ENCODE measurements at regions not wholly inside any gene's neighbourhood (a gene's known extent, or its start where the extent isn't known, plus 50 kb on each side); places are given as distances from the start of the nearest gene placed in this dataset.

DNA sequence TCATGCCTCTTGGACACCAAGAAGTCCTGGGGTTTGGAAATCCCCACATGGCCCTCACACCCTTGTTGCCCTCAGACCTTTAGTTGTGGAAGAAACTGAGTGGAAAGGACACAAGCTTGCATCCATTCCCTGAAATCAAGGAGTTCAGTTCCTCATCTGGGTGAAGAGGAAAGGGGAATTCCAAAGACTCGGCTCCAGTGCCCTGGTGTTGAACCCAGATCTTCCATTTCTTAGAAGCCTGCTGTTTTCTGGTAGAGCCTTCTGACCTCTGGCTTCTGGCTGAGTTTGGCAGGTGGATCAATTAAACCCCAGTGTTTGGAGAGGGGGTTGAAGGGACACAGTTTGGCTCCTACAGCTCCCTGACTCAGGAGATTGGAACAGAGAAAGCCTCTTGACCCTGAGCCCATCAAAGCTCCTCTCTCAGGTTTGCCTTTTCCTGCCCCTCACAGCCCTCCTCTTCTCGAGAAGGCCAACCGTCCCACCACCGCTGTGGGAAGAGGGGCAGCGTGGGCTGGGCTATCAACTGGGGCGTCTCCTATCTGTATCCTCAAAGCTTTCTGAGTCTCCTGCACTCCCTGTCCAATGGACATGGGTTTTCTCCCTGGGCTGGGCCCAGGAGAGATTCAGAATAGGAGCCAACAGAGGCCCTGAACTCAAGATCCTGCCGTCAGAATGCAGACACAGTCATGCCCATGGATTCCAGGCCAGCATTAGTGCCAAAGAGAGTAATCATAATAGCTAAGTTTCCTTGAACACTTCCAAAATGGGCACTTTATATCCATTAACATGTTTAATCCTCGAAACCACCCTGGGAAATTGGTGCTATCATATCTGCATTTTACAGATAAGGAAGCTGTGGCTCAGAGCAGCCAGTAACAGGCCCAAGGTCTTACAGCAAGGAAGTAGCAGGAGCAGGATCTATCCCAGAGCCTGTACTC lies 146.2 kb downstream of the VEGFA start:
- H3K36me3 ChIP-seq (replicated peaks; ENCODE audit: control insufficient read depth, insufficient read depth, low read length): no peaks in the 10 kb centered on the region
- no peaks in the 10 kb centered on the region for H3K27me3 ChIP-seq (ENCODE audit: control insufficient read depth, insufficient read depth, low read length)
- H3K4me3 ChIP-seq (ENCODE audit: insufficient read depth, low read depth, low read length): no peak overlapping the region
- DNase-seq: no peak

DNA sequence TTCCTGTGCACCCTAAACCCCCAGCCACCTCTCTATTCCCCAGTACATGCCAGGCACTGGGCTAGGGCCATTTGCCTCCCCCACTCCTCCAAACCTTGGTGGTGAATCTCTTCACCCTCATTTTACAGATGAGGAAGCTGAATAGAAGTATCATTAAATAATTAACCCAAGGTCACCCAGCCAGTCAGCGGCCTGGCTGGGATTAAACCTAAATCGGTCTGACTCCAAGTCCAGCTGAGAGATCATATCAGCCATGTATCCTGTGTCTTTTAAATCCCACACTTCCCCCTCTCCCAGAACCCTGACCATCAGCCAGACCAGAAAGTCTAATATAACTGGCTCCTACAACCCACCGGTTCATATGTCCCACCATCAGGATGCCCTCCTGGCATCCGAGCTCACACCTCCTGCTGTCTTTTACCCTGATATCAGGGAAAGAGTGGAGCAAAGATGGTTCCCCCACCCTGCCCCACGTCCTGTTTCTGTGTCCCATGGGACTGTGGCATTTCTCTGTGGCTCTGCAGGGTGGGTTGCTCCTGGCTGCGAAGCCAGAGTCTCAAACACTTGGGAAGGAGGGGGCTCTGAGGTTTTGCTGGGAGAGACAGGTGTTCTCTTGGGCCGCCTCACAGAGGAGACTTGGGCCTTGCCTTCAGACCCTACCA lies 145.3 kb downstream of the VEGFA start:
- DNase-seq: no peak
- Histone ChIP-seq H3K36me3 (replicated peaks; ENCODE audit: control insufficient read depth, insufficient read depth, low read length) (no peaks in the 10 kb centered on the region), H3K4me3 (ENCODE audit: insufficient read depth, low read depth, low read length) (no peak overlapping the region), H3K27me3 (ENCODE audit: control insufficient read depth, insufficient read depth, low read length) (no peaks in the 10 kb centered on the region)

DNA sequence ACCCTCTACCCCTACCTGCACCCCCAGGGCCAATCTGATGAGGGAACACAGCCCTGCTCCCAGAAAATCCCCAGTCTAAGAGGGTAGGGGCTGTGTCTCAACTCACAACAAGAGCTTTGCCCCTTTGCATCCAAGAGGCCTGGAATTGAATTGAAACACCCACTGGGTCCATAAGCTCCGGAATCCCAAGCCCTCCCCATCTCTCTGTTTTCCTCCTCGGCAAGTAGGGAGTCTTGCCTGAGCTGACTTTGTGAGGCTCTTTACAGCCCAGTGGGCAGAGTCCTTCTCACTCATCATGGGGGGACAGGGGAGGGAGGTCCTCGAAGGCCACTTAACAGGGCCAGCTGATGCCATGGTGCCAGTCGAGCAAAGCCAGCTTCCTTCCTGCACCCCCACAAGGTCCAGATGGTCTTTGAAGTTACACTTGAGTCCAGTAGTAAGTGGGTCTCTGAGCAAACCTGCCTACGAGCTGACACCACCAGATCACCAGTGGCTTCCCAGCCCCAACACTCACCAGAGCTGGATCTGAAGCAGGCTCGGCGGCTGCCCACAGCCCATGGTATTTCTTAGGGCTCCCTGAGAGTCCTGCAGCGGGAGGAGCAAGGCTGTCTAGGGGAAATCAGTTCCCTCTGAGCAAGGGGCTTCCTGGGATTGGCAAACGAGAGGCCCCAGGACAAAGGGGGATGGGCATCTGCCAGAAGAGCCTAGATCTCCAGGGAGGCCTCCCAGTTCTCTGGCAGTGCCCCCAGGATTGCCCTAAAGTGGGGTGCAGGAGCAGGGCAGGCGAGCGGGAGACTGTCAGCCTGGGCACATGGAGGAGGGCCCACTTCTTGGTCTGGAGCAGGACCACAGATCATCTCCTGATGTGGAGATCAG lies 144.5 kb downstream of the VEGFA start:
- Histone ChIP-seq H3K4me3 (ENCODE audit: insufficient read depth, low read depth, low read length) (no peak overlapping the region), H3K27me3 (ENCODE audit: control insufficient read depth, insufficient read depth, low read length) (no peaks in the 10 kb centered on the region), H3K36me3 (replicated peaks; ENCODE audit: control insufficient read depth, insufficient read depth, low read length) (no peaks in the 10 kb centered on the region)
- DNase-seq: peak; percentile 30

DNA sequence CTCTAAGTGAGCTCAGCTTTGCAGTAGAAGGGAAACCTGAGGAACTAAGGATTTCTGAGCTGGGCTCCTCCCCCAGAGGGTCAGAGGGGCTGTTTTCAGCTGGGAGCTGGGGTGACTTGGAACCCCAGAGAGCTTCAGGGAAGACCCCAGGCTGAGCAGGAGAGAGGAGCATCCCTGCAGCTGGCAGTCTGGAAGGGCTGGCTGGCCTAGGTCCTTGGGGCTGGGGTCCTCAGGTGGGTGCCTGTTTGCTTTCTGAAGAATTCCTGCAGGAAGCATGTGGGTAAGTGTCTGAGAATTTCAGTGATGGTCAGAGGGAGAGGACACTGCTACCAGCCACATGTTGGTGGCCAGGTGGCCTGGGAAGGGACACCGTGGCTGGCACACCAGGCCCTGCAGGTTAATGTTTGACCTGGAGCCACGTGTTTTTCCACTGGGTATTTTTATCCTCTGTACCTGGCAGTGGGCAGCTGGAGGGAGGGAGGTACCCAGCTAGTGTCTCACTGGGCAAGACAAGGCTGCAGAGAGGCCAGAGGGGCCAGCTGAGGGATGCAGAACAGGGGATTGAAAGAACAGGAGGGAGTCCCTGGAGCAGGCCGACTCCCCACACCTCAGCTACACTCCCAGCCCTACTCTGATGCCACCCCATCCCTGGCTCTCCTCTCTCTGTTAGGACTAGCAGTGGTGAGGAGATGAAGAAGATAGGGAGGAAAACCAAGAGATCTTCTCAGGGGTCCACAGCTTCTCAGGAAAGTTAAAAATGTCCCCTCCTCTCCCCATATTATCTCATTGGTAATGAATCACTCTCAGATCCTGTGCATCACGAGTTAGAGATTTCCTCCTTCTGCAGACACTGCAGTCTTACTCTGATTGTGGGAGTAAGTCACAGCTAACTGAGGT lies 143.6 kb downstream of the VEGFA start:
- DNase-seq: no peak
- Histone ChIP-seq H3K4me3 (ENCODE audit: insufficient read depth, low read depth, low read length) (no peak overlapping the region), H3K36me3 (replicated peaks; ENCODE audit: control insufficient read depth, insufficient read depth, low read length) (no peaks in the 10 kb centered on the region), H3K27me3 (ENCODE audit: control insufficient read depth, insufficient read depth, low read length) (no peaks in the 10 kb centered on the region)

DNA sequence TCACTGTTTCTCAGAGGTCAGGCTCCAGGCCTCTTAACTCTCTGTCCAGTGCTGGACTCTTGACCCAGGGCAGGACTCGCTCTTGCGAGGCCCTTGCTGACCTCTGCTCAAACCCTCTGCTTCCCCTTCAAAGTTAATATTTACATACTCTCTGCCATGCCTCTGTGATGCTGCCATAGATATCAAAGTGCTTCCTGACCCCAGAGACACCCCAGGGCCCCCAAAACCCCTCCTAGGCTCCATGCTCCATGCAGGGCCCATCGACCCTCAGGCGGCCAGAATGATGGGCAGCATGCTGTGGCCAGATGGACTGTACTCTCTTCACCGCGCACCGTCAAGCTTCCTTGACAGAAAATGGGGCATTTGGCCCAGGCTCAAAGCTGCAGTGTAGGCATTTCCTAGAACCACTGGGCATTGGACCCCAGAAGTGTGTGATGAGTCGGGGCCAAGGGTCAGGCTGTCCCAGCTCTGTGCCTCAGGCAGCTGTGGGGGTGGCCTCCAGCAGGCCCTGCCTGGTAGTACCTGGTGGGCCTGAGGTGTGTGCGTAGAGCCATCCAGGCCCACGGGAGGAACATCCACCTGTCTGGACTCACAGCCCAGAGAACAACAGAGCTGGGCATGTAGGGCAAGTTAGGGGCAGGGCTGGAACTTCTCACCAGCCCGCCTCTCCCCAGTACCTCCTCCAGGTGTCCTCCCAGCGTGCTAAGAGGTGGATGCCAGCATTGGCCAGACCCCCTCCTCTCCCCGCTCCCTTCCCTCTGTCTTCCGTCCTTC lies 142.8 kb downstream of the VEGFA start:
- Histone ChIP-seq H3K4me3 (ENCODE audit: insufficient read depth, low read depth, low read length) (no peak overlapping the region), H3K27me3 (ENCODE audit: control insufficient read depth, insufficient read depth, low read length) (no peaks in the 10 kb centered on the region), H3K36me3 (replicated peaks; ENCODE audit: control insufficient read depth, insufficient read depth, low read length) (no peaks in the 10 kb centered on the region)
- DNase-seq: peak; percentile 62

DNA sequence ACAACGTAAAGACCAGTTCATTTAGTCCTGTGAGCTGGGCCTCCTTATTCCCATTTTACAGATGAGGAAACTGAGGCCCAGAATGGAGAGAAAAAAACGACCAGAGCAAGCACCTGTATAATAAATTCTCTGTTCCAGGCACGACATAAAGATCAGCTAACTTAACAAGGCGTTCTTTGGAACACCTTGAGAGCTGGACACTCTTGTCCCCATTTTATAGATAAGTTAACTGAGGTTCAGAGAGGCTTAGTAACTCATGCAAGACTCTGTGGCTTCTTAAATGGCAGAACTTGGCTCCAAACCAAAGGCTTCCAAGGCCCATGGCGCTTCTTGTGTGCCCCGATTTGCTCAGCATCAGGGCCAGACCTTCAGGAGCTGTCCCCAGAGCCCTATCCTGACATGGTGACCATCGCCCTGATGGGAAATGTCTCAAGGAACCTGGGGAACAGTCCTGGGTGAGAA lies 142.1 kb downstream of the VEGFA start:
- H3K4me3 ChIP-seq (ENCODE audit: insufficient read depth, low read depth, low read length): no peak overlapping the region
- no peaks in the 10 kb centered on the region for H3K36me3 ChIP-seq (replicated peaks; ENCODE audit: control insufficient read depth, insufficient read depth, low read length)
- H3K27me3 ChIP-seq (ENCODE audit: control insufficient read depth, insufficient read depth, low read length): no peaks in the 10 kb centered on the region
- no peak for DNase-seq

DNA sequence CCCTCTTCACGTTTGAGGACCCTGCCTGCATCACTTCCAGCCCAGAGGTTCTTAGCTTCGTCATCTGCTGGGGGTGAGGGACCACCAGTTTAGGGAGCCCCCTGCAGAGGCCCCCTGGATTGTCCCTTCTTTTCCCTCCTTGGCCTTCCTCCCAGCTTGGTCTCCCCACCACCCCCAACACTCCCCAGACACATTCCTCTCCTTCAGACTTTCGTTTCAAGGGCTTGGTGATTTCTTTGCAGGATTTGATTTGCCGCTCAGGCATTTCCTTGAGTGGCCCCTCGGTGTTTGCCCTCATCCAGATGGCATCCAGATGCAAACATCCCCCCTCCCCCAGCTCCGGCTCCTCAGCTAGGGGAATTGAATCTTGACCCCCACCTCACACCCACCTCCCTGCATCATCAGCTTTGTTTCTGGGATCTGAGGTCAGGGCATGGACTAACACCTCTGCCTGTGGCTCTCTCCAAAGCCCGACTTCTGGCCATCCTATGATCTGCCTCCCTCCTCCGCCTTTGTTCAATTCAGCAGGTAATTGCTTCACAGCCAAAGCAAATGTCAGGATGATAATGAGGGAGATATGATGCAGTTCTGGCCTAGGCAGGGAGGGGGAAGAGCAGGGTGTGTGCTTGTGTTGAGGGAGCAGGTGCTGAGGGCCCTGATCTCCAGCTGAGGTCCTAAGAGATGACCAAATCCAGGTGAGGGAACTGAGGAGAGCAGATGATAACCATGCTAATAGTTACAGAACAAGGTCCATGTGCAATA lies 141.5 kb downstream of the VEGFA start:
- Histone ChIP-seq H3K36me3 (replicated peaks; ENCODE audit: control insufficient read depth, insufficient read depth, low read length) (no peaks in the 10 kb centered on the region), H3K27me3 (ENCODE audit: control insufficient read depth, insufficient read depth, low read length) (no peaks in the 10 kb centered on the region), H3K4me3 (ENCODE audit: insufficient read depth, low read depth, low read length) (no peak overlapping the region)
- peak; percentile 49 for DNase-seq

DNA sequence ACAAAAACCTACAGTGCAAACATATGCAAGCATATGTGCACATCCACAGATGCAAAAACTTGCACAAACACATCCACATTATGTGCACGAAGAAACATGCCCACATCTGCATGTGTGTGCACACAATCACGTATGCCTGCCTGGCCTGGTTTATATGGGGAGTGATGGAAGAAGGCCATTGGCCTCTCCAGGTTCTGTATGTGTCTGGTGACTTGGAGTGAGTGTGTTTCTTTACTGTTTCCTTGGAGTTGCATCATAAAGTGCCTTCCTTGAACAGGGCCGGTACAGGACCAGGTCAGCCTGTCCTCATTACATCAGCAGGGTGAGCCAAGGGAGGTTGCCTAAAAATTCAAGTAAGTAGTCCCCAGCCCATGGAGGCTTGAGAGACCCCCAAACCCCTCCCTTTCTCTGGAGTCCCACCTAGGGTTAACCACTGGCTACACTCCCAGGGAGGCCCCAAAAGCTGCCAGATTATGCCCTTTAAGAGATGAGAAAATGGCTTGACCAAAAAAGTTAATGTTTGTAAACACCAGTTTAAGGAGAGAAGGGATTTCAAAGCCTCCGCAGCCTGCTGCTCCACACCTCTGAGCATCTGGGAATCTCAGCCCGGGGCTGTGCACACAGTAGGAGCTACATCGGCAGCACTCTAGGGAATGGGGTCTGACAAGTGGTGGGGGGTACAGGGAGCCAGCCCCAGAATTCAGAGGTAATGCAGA lies 140.8 kb downstream of the VEGFA start:
- Histone ChIP-seq H3K4me3 (ENCODE audit: insufficient read depth, low read depth, low read length) (no peak overlapping the region), H3K27me3 (ENCODE audit: control insufficient read depth, insufficient read depth, low read length) (no peaks in the 10 kb centered on the region), H3K36me3 (replicated peaks; ENCODE audit: control insufficient read depth, insufficient read depth, low read length) (no peaks in the 10 kb centered on the region)
- no peak for DNase-seq

DNA sequence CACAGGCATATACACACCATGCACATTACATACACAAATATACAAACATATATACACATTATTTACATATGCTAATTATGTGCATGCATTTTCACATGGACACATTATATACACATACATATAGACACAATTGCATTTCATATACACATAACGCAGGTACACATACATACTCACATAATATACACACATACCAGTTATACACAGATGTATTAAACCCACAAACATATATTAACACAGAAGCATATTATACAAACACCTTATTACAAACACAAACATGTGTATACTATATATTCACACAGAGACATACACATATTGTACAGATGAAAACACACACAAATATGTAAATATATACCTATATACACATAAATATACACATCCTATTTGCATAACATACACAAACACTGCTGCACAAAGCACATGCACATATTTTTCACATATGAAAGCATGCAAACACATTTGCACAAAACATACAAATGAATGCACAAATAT lies 140.2 kb downstream of the VEGFA start:
- Histone ChIP-seq H3K4me3 (ENCODE audit: insufficient read depth, low read depth, low read length) (no peak overlapping the region), H3K36me3 (replicated peaks; ENCODE audit: control insufficient read depth, insufficient read depth, low read length) (no peaks in the 10 kb centered on the region), H3K27me3 (ENCODE audit: control insufficient read depth, insufficient read depth, low read length) (no peaks in the 10 kb centered on the region)
- DNase-seq: no peak

DNA sequence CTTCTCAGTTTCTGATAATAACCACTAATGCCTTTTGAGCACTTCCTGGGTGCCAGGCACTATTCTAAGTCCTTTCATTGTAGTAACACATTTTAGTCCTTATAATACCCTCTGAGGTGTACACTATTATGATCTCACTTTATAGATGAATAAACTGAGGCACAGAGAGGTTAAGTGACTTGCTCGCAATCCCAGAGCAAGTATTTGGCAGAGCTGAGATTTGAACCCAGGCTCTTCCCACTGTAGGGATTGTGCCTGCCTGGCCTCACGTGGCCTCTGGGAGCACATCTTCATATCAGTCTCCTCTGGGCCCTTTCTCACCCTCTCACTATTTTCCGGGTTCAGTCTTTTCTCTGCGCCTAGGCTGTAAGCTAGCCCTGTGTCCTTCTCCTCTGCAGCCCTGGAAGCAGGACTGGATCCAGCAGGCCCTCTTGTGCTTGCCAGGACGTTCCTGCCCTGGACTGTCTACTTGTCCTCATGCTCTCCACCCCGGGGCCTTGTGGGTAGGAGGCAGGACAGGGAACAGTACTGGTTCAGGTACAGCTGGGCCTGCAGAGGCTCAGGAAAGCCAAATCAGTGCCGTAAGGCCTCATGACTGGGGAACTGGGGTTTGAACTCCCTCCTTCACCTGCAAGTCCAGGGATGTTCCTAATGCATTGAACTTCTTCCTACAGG lies 139.6 kb downstream of the VEGFA start:
- DNase-seq: no peak
- H3K36me3 ChIP-seq (replicated peaks; ENCODE audit: control insufficient read depth, insufficient read depth, low read length): no peaks in the 10 kb centered on the region
- no peak overlapping the region for H3K4me3 ChIP-seq (ENCODE audit: insufficient read depth, low read depth, low read length)
- no peaks in the 10 kb centered on the region for H3K27me3 ChIP-seq (ENCODE audit: control insufficient read depth, insufficient read depth, low read length)

DNA sequence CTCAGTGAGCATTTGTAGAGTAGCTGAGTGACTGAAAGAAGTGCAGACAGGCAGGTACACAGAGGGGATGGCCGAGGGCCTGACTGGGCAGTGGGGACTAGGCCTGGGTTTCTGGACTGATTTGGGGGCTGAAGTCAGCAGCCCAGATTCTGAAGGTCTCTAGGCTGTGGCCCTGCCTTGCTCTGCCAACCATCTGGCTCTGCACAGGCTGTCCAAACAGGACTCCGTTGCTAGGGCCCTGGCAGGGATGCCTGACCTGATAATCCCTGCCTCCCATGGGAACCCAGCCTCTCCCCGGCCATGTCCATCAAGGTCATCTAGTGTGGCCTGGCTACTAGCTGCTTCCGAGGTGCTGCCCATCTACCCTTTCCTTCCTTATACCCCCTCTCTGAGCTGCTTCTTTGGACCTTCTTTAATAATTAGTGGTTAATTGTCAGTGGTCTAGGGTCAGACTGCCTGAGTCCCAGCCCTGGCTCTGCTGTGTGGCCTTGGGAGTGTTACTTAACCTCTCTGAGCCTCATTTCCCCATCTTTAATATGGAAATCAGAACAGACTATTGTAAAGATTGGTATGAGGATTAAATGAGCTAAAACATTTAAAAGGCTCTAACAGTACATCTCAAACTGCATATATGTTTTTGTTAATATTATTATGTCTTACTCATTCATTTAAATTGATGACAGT lies 137.9 kb downstream of the VEGFA start:
- H3K4me3 ChIP-seq (ENCODE audit: insufficient read depth, low read depth, low read length): no peak overlapping the region

More for the DNA sequence above, 137.9 kb downstream of the VEGFA start:
- Histone ChIP-seq H3K36me3 (replicated peaks; ENCODE audit: control insufficient read depth, insufficient read depth, low read length) (no peaks in the 10 kb centered on the region), H3K27me3 (ENCODE audit: control insufficient read depth, insufficient read depth, low read length) (no peaks in the 10 kb centered on the region)
- DNase-seq: no peak

Data from H7 (cell line).